ENCODE measurements at regions not wholly inside any gene's neighbourhood (a gene's known extent, or its start where the extent isn't known, plus 50 kb on each side); places are given as distances from the start of the nearest gene placed in this dataset.

DNA sequence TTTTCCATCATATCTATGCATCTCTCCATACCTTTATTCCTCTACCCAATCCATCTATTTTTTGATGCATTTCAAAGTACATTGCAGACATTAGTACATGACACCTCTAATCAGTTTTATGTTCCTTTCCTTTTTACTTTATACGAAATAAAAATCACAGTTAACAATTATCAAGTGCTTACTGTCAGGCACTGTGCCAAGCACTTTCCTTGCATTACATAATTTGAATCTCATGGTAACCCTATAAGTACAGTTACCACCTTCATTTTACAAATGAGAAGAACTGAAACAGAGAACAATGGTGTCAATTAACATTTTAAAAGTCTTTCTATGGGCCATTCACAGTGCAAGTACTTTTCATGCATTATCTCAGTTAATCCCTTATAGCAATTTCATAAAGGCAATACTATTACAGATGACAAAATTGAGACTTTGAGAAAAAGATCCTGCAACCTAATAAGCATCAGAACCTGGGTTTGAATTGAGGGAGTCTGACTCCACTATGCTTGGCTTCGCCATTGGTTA is 544.4 kb upstream of the TNP1 start:
- intact Hi-C loops (cut with DNase I; ENCODE audit: low total_unique reads): no loop called here
- Histone ChIP-seq H3K4me1 (no peaks in the 10 kb centered on the region), H3K27me3 (no peaks in the 10 kb centered on the region), H3K27ac (no peak overlapping the region), H3K9me3 (no peaks in the 10 kb centered on the region), H3K4me3 (no peak overlapping the region), H3K36me3 (no peaks in the 10 kb centered on the region)
- TF ChIP-seq CTCF (IDR thresholded peaks at IDR 0.05): no peak
- no peak for TF ChIP-seq POLR2AphosphoS5 (IDR thresholded peaks at IDR 0.05)
- no peak for TF ChIP-seq POLR2A (IDR thresholded peaks at IDR 0.05)
- DNase-seq (ENCODE audit: low spot score in 2 of 2): no peak

GRCh38 chr2:217402761-217403383 is 543.0 kb upstream of the TNP1 start:
- Histone ChIP-seq H3K27me3 (no peaks in the 10 kb centered on the region), H3K4me1 (no peaks in the 10 kb centered on the region), H3K9me3 (no peaks in the 10 kb centered on the region), H3K36me3 (no peaks in the 10 kb centered on the region), H3K4me3 (no peak overlapping the region), H3K27ac (peak overlapping the region; percentile 53 to 74)
- peak in 1 of 3 donors; percentile 12 for TF ChIP-seq POLR2AphosphoS5 (IDR thresholded peaks at IDR 0.05)
- TF ChIP-seq POLR2A (IDR thresholded peaks at IDR 0.05): no peak
- no peak for TF ChIP-seq CTCF (IDR thresholded peaks at IDR 0.05)
- peak in 1 of 2 donors; percentile 57 for DNase-seq (ENCODE audit: low spot score in 2 of 2)
- intact Hi-C loops (cut with DNase I; ENCODE audit: low total_unique reads): no loop called here

DNA sequence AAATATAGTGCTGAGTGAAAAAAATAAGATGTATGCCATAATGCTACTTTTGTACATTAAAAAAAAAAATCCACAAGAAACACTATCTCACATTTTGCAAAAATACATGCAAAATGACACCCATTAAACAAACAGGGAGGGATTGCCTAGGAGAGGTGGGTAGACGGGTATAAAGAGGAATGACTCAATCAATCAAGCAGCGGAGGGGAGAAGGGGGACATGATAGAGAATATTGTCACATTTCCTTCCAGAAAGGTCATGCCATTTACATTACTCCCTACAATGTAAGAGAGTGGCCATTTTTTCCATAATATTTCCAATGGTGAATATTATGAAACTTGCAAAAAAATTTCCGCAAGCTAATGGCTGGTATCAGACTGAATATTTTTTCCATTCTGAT is 542.3 kb upstream of the TNP1 start:
- Histone ChIP-seq H3K9me3 (no peaks in the 10 kb centered on the region), H3K4me1 (no peaks in the 10 kb centered on the region), H3K27me3 (no peaks in the 10 kb centered on the region), H3K4me3 (no peak overlapping the region), H3K36me3 (no peaks in the 10 kb centered on the region), H3K27ac (peak overlapping the region; percentile 53 to 71)
- DNase-seq (ENCODE audit: low spot score in 2 of 2): no peak
- intact Hi-C loops (cut with DNase I; ENCODE audit: low total_unique reads): no loop called here
- TF ChIP-seq CTCF (IDR thresholded peaks at IDR 0.05) (no peak), POLR2A (IDR thresholded peaks at IDR 0.05) (no peak), POLR2AphosphoS5 (IDR thresholded peaks at IDR 0.05) (no peak)

DNA sequence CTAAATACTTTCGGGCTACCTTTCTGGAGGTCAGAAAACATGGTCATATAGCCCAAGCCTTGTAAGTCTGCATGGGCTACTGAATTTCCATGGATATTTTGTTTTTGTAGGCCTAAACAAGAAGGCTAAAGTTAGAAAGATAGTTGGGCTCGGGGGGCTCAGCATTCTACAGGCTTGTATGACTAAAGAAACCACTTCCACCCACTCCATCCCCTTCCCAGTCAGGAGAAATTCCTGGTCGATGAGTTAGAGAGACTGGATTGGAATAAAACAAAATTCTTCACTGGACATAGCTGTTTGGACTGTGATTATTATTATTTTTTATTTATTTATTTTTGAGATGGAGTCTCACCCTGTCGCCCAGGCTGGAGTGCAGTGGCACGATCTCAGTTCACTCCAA is 539.4 kb upstream of the TNP1 start:
- H3K9me3 ChIP-seq: no peaks in the 10 kb centered on the region
- TF ChIP-seq CTCF (IDR thresholded peaks at IDR 0.05) (no peak), POLR2A (IDR thresholded peaks at IDR 0.05) (no peak), POLR2AphosphoS5 (IDR thresholded peaks at IDR 0.05) (no peak)
- no peaks in the 10 kb centered on the region for H3K36me3 ChIP-seq
- no peak overlapping the region for H3K27ac ChIP-seq
- H3K27me3 ChIP-seq: no peaks in the 10 kb centered on the region
- no peak for DNase-seq (ENCODE audit: low spot score in 2 of 2)
- H3K4me1 ChIP-seq: peaks cover 0 to 2% of the 10 kb centered on the region in 2 donors
- no peak overlapping the region for H3K4me3 ChIP-seq
- intact Hi-C loops (cut with DNase I; ENCODE audit: low total_unique reads): no loop called here

- DNase-seq (ENCODE audit: low spot score in 2 of 2): no peak
- TF ChIP-seq CTCF (IDR thresholded peaks at IDR 0.05): no peak
- no peak for TF ChIP-seq POLR2AphosphoS5 (IDR thresholded peaks at IDR 0.05)
- TF ChIP-seq POLR2A (IDR thresholded peaks at IDR 0.05): no peak
- H3K36me3 ChIP-seq: no peaks in the 10 kb centered on the region
- H3K27me3 ChIP-seq: no peaks in the 10 kb centered on the region
- intact Hi-C loops (cut with DNase I; ENCODE audit: low total_unique reads): no loop called here
- H3K4me3 ChIP-seq: no peak overlapping the region
- peak overlapping the region in 1 of 2 donors; percentile 17 for H3K27ac ChIP-seq
- H3K4me1 ChIP-seq: peaks cover 0 to 4% of the 10 kb centered on the region in 2 donors
- H3K9me3 ChIP-seq: no peaks in the 10 kb centered on the region
Measured at GRCh38 chr2:217398860-217399259, 539.0 kb upstream of the TNP1 start.
